Keratinocyte (primary cell): ENCODE measurements at regions not wholly inside any gene's neighbourhood (a gene's known extent, or its start where the extent isn't known, plus 50 kb on each side); places are given as distances from the start of the nearest gene placed in this dataset.
A peak's percentile ranks its signal among the peaks of the same experiment; 100 is the strongest.

Experiments used
- DNase-seq: peaks from one replicate; pipeline ENCODE4 v3.0.0-alpha.2; 2011; ENCODE audit warnings: low read depth, missing footprints, low spot score
- FAIRE-seq: peaks from 2 replicates; lab custom pipeline; 2011; peaks lifted over from hg19 to GRCh38; lab: Jason Lieb, UNC
- H2AFZ ChIP-seq: 2 replicates; pipeline ENCODE4 v1.6.0; 2012; ENCODE audit warnings: low read length, control low read depth, inconsistent platforms; ENCODE audit not compliant: control insufficient read depth
- H3K27ac ChIP-seq: 2 replicates; pipeline ENCODE4 v1.5.1; 2011; ENCODE audit warnings: low read length; ENCODE audit not compliant: control insufficient read depth, insufficient read depth
- H3K27me3 ChIP-seq: 3 replicates; pipeline ENCODE4 v1.6.0; 2011; ENCODE audit warnings: low read length; ENCODE audit not compliant: control insufficient read depth, insufficient read depth; ENCODE audit errors: extremely low read depth
- H3K36me3 ChIP-seq, 2 experiments: 2 replicates in 1 of 2; 3 replicates in 1 of 2; pipeline ENCODE4 v1.5.1; 2011; ENCODE audit warnings: low read length in 2 of 2, mild to moderate bottlenecking in 1 of 2; ENCODE audit not compliant: control insufficient read depth in 2 of 2, insufficient read depth in 2 of 2; ENCODE audit errors: extremely low read depth in 1 of 2
- H3K4me1 ChIP-seq: 3 replicates; pipeline ENCODE4 v1.5.1; 2011; ENCODE audit warnings: low read length; ENCODE audit not compliant: control insufficient read depth, insufficient read depth; ENCODE audit errors: extremely low read depth
- H3K4me2 ChIP-seq: 3 replicates; pipeline ENCODE4 v1.6.0; 2011; ENCODE audit warnings: low read depth, low read length; ENCODE audit not compliant: control insufficient read depth, insufficient read depth; ENCODE audit errors: extremely low read depth
- H3K4me3 ChIP-seq, 3 experiments: fragments of 200-600 bp in 1 of 3; sonication (generic) in 1 of 3; 2 replicates in 2 of 3; 3 replicates in 1 of 3; pipeline ENCODE4 v1.5.1; 2011 to 2016; ENCODE audit warnings: low read length in 3 of 3, mild to moderate bottlenecking in 3 of 3, control low read depth in 2 of 3, inconsistent platforms in 1 of 3, low read depth in 1 of 3, mixed read lengths in 1 of 3, mixed run types in 1 of 3, moderate library complexity in 1 of 3; ENCODE audit not compliant: control insufficient read depth in 2 of 3, insufficient read depth in 2 of 3; ENCODE audit errors: extremely low read depth in 1 of 3
- H3K79me2 ChIP-seq: 2 replicates; pipeline ENCODE4 v1.6.0; 2012; ENCODE audit warnings: low read length; ENCODE audit not compliant: control insufficient read depth, insufficient read depth
- H3K9ac ChIP-seq: 3 replicates; pipeline ENCODE4 v1.6.0; 2011; ENCODE audit warnings: low read length; ENCODE audit not compliant: control insufficient read depth, insufficient read depth; ENCODE audit errors: extremely low read depth
- H3K9me1 ChIP-seq: 3 replicates; pipeline ENCODE4 v1.6.0; 2011; ENCODE audit warnings: low read length; ENCODE audit not compliant: control insufficient read depth, insufficient read depth; ENCODE audit errors: extremely low read depth
- H3K9me3 ChIP-seq: 2 replicates; pipeline ENCODE4 v1.5.1; 2012; ENCODE audit warnings: low read depth, low read length; ENCODE audit not compliant: control insufficient read depth
- H4K20me1 ChIP-seq: 3 replicates; pipeline ENCODE4 v1.6.0; 2011; ENCODE audit warnings: low read length; ENCODE audit not compliant: control insufficient read depth, insufficient read depth; ENCODE audit errors: extremely low read depth
- EZH2 ChIP-seq: IDR thresholded peaks from one replicate; pipeline ENCODE4 v1.6.1; 2012; ENCODE audit warnings: inconsistent platforms, mild to moderate bottlenecking, low read length, moderate library complexity
- dilution Hi-C: fragments of 300-500 bp; cut with MboI; formaldehyde crosslinking; loops from one replicate; pipeline ENCODE4 v1.7.0; 2020; ENCODE audit warnings: low sequenced_read_pairs; ENCODE audit not compliant: extremely low pct_ligation_motif_present
- TF ChIP-seq, protein P1 (sequence below), 3 experiments: IDR thresholded peaks in 1 of 3; conservative IDR thresholded peaks in 1 of 3; optimal IDR thresholded peaks in 1 of 3; 2 replicates in 2 of 3; 3 replicates in 1 of 3; pipeline versions ENCODE3 to v1.5.1; 2011; ENCODE audit warnings: low read length in 3 of 3, mild to moderate bottlenecking in 3 of 3, moderate library complexity in 2 of 3, control low read depth in 1 of 3, inconsistent platforms in 1 of 3; ENCODE audit not compliant: insufficient read depth in 2 of 3; ENCODE audit errors: extremely low read depth in 1 of 3

DNA sequence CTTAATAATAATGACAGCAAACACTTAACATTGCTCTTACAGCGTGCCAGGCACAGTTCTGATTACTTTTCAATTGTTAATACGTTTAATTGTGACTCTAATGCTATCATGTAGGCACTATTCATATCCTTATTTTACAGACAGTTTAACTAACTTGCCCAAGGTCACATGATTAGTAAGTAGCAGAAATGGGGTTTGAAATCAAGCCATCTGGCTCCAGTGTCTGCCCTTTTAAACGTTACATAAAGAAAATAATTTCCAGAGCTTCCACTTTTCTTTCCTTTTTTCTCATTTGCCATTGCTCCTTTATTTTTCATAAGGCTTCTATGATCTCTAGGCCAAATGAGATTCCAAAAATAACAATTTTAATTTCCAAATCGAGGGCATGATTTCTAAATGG, 50.6 kb upstream of the IKZF2 start:
- Histone ChIP-seq H4K20me1 (no peaks in the 10 kb centered on the region), H2AFZ (peak overlapping the region; percentile 54), H3K9me1 (no peaks in the 10 kb centered on the region), H3K27ac (no peak overlapping the region), H3K4me2 (no peak overlapping the region), H3K27me3 (no peaks in the 10 kb centered on the region), H3K9me3 (no peaks in the 10 kb centered on the region), H3K9ac (no peak overlapping the region), H3K79me2 (no peaks in the 10 kb centered on the region), H3K4me1 (no peaks in the 10 kb centered on the region), H3K4me3 (no peak overlapping the region), H3K36me3 (no peaks in the 10 kb centered on the region)
- TF ChIP-seq EZH2: no peak
- TF ChIP-seq, protein P1, sequence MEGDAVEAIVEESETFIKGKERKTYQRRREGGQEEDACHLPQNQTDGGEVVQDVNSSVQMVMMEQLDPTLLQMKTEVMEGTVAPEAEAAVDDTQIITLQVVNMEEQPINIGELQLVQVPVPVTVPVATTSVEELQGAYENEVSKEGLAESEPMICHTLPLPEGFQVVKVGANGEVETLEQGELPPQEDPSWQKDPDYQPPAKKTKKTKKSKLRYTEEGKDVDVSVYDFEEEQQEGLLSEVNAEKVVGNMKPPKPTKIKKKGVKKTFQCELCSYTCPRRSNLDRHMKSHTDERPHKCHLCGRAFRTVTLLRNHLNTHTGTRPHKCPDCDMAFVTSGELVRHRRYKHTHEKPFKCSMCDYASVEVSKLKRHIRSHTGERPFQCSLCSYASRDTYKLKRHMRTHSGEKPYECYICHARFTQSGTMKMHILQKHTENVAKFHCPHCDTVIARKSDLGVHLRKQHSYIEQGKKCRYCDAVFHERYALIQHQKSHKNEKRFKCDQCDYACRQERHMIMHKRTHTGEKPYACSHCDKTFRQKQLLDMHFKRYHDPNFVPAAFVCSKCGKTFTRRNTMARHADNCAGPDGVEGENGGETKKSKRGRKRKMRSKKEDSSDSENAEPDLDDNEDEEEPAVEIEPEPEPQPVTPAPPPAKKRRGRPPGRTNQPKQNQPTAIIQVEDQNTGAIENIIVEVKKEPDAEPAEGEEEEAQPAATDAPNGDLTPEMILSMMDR (optimal IDR thresholded peaks at IDR 0.05 in 1 of 3, IDR thresholded peaks at IDR 0.05 in 1 of 3, conservative IDR thresholded peaks at IDR 0.05 in 1 of 3; ENCODE audit: extremely low read depth in 1 of 3, insufficient read depth in 2 of 3, low read length in 3 of 3): no peak
- dilution Hi-C loops: no loop called here
- DNase-seq (no peak), FAIRE-seq (no peak)

DNA sequence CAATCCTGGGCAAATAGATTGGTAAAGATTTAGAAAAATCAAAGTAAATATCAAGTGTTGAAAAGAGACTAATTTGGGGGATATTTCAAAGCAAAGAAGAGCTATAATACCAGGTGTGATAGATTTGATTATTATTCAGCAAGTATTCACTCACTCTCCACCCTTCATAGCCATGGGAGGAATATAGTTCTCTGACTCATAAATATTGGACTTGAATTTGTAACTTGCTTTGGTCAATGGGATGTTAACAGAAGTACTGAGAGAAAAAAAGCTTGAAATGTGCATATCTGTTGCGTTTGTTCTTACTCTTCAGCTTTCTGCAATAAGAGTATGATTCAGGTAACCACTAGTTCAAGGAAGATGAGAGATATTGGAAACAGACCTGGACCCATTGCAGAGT, 54.5 kb upstream of the IKZF2 start:
- no peak for DNase-seq
- Histone ChIP-seq H3K4me1 (no peaks in the 10 kb centered on the region), H3K9me3 (no peaks in the 10 kb centered on the region), H3K4me2 (no peak overlapping the region), H3K9me1 (no peaks in the 10 kb centered on the region), H4K20me1 (no peaks in the 10 kb centered on the region), H3K4me3 (no peak overlapping the region), H3K27me3 (no peaks in the 10 kb centered on the region), H3K36me3 (no peaks in the 10 kb centered on the region), H3K9ac (no peak overlapping the region), H2AFZ (no peak overlapping the region), H3K79me2 (no peaks in the 10 kb centered on the region), H3K27ac (no peak overlapping the region)
- dilution Hi-C loops: no loop called here
- no peak for TF ChIP-seq EZH2
- TF ChIP-seq, protein P1 (optimal IDR thresholded peaks at IDR 0.05 in 1 of 3, IDR thresholded peaks at IDR 0.05 in 1 of 3, conservative IDR thresholded peaks at IDR 0.05 in 1 of 3; ENCODE audit: extremely low read depth in 1 of 3, insufficient read depth in 2 of 3, low read length in 3 of 3): no peak
- FAIRE-seq: no peak
